Astrocyte of the spinal cord (primary cell): ENCODE measurements at regions not wholly inside any gene's neighbourhood (a gene's known extent, or its start where the extent isn't known, plus 50 kb on each side); places are given as distances from the start of the nearest gene placed in this dataset.
"Not testable (repeated sequence)": the region's sequence is repeated elsewhere in the genome, so short reads cannot be mapped to it uniquely, and the experiment has no call there.

Source experiments
- DNase-seq: peaks from one replicate; pipeline ENCODE4 v3.0.0; 2011; ENCODE audit warnings: low read depth, low spot score
- H3K4me3 ChIP-seq: 2 replicates; pipeline ENCODE4 v1.5.1; 2011; ENCODE audit warnings: low read depth, mild to moderate bottlenecking, low read length, moderate library complexity
- in situ Hi-C: cut with HindIII; loops from 2 replicates; pipeline ENCODE4 v1.10.0; 2017; ENCODE audit warnings: low sequenced_read_pairs
- TF ChIP-seq, protein P1 (sequence below): IDR thresholded peaks from 2 replicates; pipeline ENCODE4 v1.5.1; 2012; ENCODE audit warnings: low read depth, mild to moderate bottlenecking, low read length, inconsistent platforms

DNA sequence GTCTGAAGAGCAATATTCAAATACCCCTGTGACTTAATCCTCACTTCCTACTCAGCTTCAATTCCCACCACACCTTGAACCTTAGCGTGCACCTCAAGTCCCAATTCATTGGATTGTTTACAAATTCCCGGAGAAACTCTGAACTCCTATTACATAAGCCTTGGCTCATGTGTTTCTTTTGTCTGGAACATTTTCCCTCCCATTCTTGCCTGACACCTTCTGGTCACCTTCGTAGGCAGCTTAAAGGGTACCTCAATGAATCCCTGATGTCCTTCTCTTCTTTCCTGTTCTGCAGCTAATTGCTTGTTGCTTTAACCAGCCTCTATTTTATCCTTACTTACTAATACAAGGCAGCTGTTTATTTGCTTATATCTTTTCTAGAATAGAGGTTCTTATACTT is 85.0 kb upstream of the SEL1L start:
- no peak for DNase-seq
- in situ Hi-C loops, result no loop called here
- TF ChIP-seq, protein P1, sequence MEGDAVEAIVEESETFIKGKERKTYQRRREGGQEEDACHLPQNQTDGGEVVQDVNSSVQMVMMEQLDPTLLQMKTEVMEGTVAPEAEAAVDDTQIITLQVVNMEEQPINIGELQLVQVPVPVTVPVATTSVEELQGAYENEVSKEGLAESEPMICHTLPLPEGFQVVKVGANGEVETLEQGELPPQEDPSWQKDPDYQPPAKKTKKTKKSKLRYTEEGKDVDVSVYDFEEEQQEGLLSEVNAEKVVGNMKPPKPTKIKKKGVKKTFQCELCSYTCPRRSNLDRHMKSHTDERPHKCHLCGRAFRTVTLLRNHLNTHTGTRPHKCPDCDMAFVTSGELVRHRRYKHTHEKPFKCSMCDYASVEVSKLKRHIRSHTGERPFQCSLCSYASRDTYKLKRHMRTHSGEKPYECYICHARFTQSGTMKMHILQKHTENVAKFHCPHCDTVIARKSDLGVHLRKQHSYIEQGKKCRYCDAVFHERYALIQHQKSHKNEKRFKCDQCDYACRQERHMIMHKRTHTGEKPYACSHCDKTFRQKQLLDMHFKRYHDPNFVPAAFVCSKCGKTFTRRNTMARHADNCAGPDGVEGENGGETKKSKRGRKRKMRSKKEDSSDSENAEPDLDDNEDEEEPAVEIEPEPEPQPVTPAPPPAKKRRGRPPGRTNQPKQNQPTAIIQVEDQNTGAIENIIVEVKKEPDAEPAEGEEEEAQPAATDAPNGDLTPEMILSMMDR, result no peak
- no peak overlapping the region for H3K4me3 ChIP-seq

GRCh38 chr14:81619816-81620215 is 86.2 kb upstream of the SEL1L start:
- in situ Hi-C loops, result no loop called here
- H3K4me3 ChIP-seq, result no peak overlapping the region
- DNase-seq, result no peak
- TF ChIP-seq, protein P1, result no peak

DNA sequence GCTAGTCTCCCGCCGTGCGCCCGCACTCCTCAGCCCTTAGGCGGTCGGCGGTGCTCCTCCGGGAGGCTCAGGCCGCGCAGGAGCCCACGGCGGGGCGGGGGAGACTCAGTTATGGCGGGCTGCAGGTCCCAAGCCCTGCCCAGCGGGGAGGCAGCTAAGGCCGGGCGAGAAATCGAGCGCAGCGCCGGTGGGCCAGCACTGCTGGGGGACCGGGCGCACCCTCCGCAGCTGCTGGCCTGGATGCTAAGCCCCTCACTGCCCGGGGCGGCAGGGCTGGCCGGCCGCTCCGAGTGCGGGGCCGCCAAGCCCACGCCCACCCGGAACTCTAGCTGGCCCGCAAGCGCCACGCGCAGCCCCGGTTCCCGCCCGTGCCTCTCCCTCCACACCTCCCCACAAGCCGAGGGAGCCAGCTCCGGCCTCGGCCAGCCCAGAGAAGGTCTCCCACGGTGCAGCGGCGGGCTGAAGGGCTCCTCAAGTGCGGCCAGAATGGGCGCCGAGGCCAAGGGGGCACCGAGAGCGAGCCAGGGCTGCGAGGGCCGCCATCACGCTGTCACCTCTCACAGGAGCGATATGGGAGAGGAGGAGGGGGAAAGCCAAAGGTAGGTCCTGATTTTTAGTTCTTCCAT is 90.2 kb upstream of the SEL1L start:
- in situ Hi-C loops, DNase-seq: not testable (repeated sequence)

GRCh38 chr14:81625343-81625742 is 91.7 kb upstream of the SEL1L start:
- in situ Hi-C loops, result no loop called here
- TF ChIP-seq, protein P1, result no peak
- no peak for DNase-seq
- H3K4me3 ChIP-seq, result no peak overlapping the region

More for the DNA sequence above, 90.2 kb upstream of the SEL1L start:
- H3K4me3 ChIP-seq, result not testable (repeated sequence)

GRCh38 chr14:81632157-81632556 is 98.5 kb upstream of the SEL1L start:
- no peak overlapping the region for H3K4me3 ChIP-seq
- TF ChIP-seq, protein P1, result no peak
- in situ Hi-C loops, result no loop called here

DNA sequence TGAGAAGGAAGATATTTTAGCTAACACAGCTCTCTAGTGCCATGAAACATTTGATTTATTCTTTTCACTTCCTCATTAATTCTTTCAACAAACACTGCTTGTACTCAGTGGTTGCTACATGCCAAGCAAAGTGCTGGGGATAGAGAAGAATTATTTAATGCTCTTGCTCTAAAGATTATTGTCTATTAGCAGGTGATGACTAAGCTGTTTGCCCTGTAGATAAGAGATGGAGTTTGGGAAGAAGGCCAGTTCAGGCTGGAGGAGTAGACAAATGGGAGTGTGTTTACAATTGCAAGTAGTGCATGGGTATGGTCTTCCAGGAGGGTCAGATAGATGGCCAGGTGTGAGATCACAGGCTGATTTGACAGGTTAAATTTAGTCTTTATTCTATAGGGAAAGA is 99.8 kb upstream of the SEL1L start:
- in situ Hi-C loops, result no loop called here
- H3K4me3 ChIP-seq, result no peak overlapping the region
- DNase-seq, result no peak
- TF ChIP-seq, protein P1, result no peak

More at GRCh38 chr14:81632157-81632556, 98.5 kb upstream of the SEL1L start:
- no peak for DNase-seq

GRCh38 chr14:81637639-81638038 is 104.0 kb upstream of the SEL1L start:
- in situ Hi-C loops, result no loop called here
- no peak for DNase-seq

More at GRCh38 chr14:81637639-81638038, 104.0 kb upstream of the SEL1L start:
- no peak overlapping the region for H3K4me3 ChIP-seq
- TF ChIP-seq, protein P1, result no peak
